ENCODE measurements at regions not wholly inside any gene's neighbourhood (a gene's known extent, or its start where the extent isn't known, plus 50 kb on each side); places are given as distances from the start of the nearest gene placed in this dataset.

DNA sequence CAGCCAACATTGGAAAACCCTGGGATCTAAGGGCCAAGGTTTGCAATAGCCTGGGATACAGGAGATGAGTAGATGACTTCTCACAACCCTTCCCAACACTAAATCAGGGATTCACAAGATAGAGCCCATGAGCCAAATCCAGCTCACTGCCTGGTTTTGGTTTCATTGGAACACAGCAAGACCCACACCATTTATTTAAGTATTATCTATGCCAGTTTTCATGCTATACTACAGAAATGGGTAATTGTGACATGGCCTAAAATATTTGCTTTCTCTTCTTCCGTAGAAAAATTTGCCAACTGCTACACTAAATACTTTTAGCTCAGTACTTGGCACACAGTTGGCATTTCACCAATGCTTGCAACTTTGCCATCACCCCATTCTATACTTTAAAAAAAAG lies 132.0 kb upstream of the LMCD1 start:
- ATAC-seq (no peak), FAIRE-seq (no peak), DNase-seq (ENCODE audit: low read depth, low spot score) (no peak)
- BruUV-seq (replicated peaks): no TSS peak
- no peak overlapping the region for H3K9ac ChIP-seq (ENCODE audit: control insufficient read depth, insufficient read depth, low read length)
- no peak for TF ChIP-seq DPF2 (IDR thresholded peaks at IDR 0.05)
- TF ChIP-seq TBL1XR1 (IDR thresholded peaks at IDR 0.05; ENCODE audit: low read depth, low read length): no peak
- TF ChIP-seq ZNF384 (IDR thresholded peaks at IDR 0.05; ENCODE audit: borderline replicate concordance, low read depth, low read length): no peak
- TF ChIP-seq BHLHE40 (IDR thresholded peaks at IDR 0.05; ENCODE audit: borderline replicate concordance in 1 of 2, low read depth in 2 of 2, low read length in 1 of 2): no peak
- no peak for TF ChIP-seq RFX5 (IDR thresholded peaks at IDR 0.05; ENCODE audit: low read depth, low read length)
- TF ChIP-seq JUNB (IDR thresholded peaks at IDR 0.05): no peak
- ChIA-PET CTCF (interaction anchor here (1.5 kb wide), 1 partner anchor 10 kb away, joined by 4 read pairs; no protein-coding TSS in a partner anchor), SMC1A (ENCODE audit: uncharacterized antibody, unreplicated experiment) (no interaction called here), RAD21 (ENCODE audit: unreplicated experiment) (no interaction called here), POLR2A (no interaction called here)
- no peaks in the 10 kb centered on the region for H3K9me3 ChIP-seq (replicated peaks; ENCODE audit: control insufficient read depth, insufficient read depth, low read length)
- intact Hi-C loops (cut with micrococcal nuclease; ENCODE audit: unreplicated experiment) (no loop called here), in situ Hi-C loops (cut with MboI) (no loop called here)
- H3K27me3 ChIP-seq (replicated peaks in 1 of 2; ENCODE audit: control insufficient read depth in 2 of 2, insufficient read depth in 2 of 2, low read length in 1 of 2): no peaks in the 10 kb centered on the region
- H3K79me2 ChIP-seq (ENCODE audit: control insufficient read depth, insufficient read depth, low read length): no peaks in the 10 kb centered on the region
- 52% methylated on average over 1 of the region's 1 CpG for WGBS (ENCODE audit: insufficient coverage, insufficient replicate concordance, low lambda C conversion rate, missing lambda C conversion rate)
- H3K4me3 ChIP-seq: no peak overlapping the region
- H4K20me1 ChIP-seq (ENCODE audit: control insufficient read depth, insufficient read depth): no peaks in the 10 kb centered on the region
- no peak overlapping the region for H2AFZ ChIP-seq (ENCODE audit: control insufficient read depth, low read depth, low read length)
- H3K4me2 ChIP-seq (ENCODE audit: control insufficient read depth, insufficient read depth): no peak overlapping the region
- no peaks in the 10 kb centered on the region for H3K4me1 ChIP-seq (ENCODE audit: control insufficient read depth, insufficient read depth, low read length)
- H3K36me3 ChIP-seq (ENCODE audit: control insufficient read depth in 2 of 2, insufficient read depth in 2 of 2, low read length in 1 of 2): no peaks in the 10 kb centered on the region
- H3K27ac ChIP-seq (ENCODE audit: control insufficient read depth, insufficient read depth): no peak overlapping the region

DNA sequence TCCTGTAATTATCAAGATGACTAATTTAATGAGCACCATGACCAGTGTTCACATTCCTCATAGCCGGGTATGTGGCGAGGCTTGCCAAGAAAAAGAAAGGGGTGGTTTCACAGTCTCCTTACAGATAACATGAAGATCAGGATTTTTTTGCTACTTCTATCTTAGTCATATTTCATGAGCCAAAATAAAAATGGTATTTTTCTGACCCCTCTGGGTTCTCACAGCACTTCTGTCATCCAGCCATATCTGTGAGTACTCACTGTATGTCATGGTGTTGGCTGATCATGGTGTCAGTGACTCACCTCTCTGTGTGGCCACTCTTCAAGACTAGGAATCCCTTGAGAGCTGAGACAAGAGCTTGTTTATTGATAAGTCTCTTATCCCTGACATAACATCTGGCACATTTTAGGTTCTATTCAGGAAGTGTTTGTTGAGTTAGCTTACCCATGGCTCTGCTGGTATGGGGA lies 130.5 kb upstream of the LMCD1 start:
- ChIA-PET RAD21 (ENCODE audit: unreplicated experiment) (no interaction called here), CTCF (interaction anchor here (0.8 to 1.5 kb wide), 2 partner anchors 11 to 69 kb away, joined by 4 read pairs; no protein-coding TSS in a partner anchor), POLR2A (no interaction called here), SMC1A (ENCODE audit: uncharacterized antibody, unreplicated experiment) (no interaction called here)
- H3K27ac ChIP-seq (ENCODE audit: control insufficient read depth, insufficient read depth): no peak overlapping the region
- no peak overlapping the region for H3K4me3 ChIP-seq
- FAIRE-seq (no peak), ATAC-seq (no peak), DNase-seq (ENCODE audit: low read depth, low spot score) (no peak)
- no peaks in the 10 kb centered on the region for H4K20me1 ChIP-seq (ENCODE audit: control insufficient read depth, insufficient read depth)
- no peaks in the 10 kb centered on the region for H3K79me2 ChIP-seq (ENCODE audit: control insufficient read depth, insufficient read depth, low read length)
- no peak for TF ChIP-seq YBX1 (IDR thresholded peaks at IDR 0.05)
- TF ChIP-seq ZNF622 (IDR thresholded peaks at IDR 0.05): no peak
- no peak for TF ChIP-seq YY1 (IDR thresholded peaks at IDR 0.05; ENCODE audit: low read depth, low read length)
- 100% methylated on average over 2 of the region's 2 CpGs for WGBS (ENCODE audit: insufficient coverage, insufficient replicate concordance, low lambda C conversion rate, missing lambda C conversion rate)
- no peak overlapping the region for H2AFZ ChIP-seq (ENCODE audit: control insufficient read depth, low read depth, low read length)
- no peaks in the 10 kb centered on the region for H3K27me3 ChIP-seq (replicated peaks in 1 of 2; ENCODE audit: control insufficient read depth in 2 of 2, insufficient read depth in 2 of 2, low read length in 1 of 2)
- H3K4me2 ChIP-seq (ENCODE audit: control insufficient read depth, insufficient read depth): no peak overlapping the region
- H3K4me1 ChIP-seq (ENCODE audit: control insufficient read depth, insufficient read depth, low read length): no peaks in the 10 kb centered on the region
- H3K9me3 ChIP-seq (replicated peaks; ENCODE audit: control insufficient read depth, insufficient read depth, low read length): no peaks in the 10 kb centered on the region
- H3K36me3 ChIP-seq (ENCODE audit: control insufficient read depth in 2 of 2, insufficient read depth in 2 of 2, low read length in 1 of 2): no peaks in the 10 kb centered on the region
- no peak overlapping the region for H3K9ac ChIP-seq (ENCODE audit: control insufficient read depth, insufficient read depth, low read length)
- intact Hi-C loops (cut with micrococcal nuclease; ENCODE audit: unreplicated experiment): no loop called here
- in situ Hi-C loops (cut with MboI): no loop called here
- BruUV-seq (replicated peaks): no TSS peak
